ENCODE measurements at regions not wholly inside any gene's neighbourhood (a gene's known extent, or its start where the extent isn't known, plus 50 kb on each side); places are given as distances from the start of the nearest gene placed in this dataset.

DNA sequence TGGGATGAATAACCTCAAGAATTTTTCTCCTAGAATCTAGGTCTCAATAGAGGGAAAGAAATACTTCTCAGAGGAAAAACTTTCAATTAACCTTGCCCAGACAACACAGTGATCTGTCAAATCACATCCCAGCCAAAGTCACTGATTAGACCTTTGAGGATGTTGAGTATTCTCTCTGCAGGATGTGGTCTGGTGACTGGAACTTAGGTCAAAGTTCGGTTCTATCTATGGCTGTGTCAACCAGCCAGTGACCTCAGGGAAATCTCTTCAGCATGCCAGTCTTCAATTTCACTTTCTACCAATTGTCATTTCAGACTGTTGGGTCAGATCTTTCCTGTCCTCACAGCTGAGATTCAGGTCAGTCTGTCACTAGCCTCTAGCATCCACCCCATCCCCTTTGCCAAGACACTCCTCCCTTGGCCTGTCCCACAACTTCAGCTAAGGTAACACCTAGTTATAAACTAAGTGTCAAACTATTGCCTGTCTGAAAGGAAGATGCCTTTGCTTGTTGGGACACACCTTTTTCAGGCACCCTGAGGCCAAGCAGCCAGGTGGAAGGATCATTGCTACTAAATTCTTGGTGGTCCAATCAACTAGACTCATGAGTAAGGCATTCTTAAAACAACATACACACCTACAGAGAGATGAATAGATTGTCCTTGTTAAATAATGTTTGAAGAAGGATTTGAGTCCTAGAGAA is 156.3 kb upstream of the FST start:
- DNase-seq (ENCODE audit: insufficient read length, low spot score) (no peak), FAIRE-seq (peak; percentile 92)

DNA sequence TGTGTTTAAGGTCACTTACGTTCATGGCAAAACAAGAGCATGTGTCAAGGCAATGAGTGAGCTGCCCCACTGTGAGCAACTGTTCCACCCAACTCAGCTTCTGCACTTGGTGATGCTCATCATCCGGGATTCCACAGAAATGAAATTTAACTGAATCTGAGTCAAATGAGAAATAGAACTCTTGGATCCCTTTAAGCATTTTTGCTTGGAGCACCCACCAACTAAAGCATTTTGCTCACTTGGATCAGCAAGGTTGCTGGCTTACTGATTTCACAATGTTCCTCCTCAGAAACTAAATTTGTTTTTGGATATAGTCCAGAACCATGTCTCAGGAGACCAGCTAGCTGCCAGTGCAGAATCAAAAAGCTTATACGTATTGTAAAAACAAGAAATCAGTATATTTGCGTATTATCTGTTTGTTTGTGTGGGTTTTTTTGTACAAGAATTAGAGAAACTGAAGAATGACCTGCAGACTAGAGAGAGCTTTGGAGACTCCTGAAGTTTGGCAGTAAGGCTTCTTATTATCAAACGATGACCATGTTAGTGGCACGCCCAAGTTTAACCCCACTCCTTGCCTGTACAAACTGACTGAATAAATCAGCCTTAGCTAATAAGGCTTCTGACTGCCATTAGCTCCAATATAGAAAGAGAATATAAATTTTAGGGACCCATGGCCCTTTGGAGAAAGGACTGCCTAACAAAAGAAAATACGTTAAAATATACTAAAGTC is 153.8 kb upstream of the FST start:
- FAIRE-seq, result no peak
- DNase-seq (ENCODE audit: insufficient read length, low spot score), result no peak

DNA sequence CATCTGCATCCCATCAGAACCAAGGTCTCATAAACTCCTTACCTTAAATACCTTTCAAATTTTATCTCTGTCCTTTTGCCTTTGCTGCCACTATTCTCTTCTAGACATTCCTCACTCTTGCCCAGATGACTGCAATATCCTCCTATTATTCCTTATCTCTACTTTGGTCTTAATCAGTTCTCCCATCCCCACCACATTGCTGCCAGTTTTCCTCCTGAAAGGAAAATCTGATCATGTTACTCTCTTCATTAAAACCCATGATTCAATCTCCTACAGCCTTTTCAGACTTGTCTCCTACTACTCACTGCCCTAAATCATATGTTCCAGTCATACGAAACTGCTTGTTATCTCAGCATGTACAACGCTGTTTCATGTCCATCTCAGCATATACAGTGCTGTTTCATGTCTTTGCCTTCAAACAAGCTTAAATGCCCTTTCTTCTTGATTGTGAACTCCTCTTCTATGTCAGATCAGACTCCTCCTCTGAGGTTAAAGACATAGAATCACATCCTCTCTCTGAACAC is 152.6 kb upstream of the FST start:
- DNase-seq (ENCODE audit: insufficient read length, low spot score) (no peak), FAIRE-seq (peak; percentile 54)

DNA sequence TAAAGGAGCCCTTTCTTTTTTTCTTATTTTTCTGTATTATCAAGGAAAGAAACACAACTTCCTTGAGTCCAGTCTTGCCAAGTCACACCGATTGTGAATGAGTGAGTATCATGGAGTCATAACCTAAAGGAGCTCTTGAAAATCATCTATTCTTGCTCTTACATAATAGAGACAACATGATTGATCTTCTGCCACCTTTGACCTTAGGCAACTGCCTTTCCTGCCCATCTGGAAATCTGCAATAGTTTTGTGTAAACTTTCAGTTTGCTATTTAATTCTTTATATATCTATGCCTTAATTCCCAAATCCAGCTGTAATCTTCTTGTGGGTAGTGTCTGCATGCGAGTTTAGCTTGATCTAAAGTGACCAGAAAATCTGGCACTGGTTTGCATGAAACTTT is 149.9 kb upstream of the FST start:
- DNase-seq (ENCODE audit: insufficient read length, low spot score) (no peak), FAIRE-seq (no peak)

DNA sequence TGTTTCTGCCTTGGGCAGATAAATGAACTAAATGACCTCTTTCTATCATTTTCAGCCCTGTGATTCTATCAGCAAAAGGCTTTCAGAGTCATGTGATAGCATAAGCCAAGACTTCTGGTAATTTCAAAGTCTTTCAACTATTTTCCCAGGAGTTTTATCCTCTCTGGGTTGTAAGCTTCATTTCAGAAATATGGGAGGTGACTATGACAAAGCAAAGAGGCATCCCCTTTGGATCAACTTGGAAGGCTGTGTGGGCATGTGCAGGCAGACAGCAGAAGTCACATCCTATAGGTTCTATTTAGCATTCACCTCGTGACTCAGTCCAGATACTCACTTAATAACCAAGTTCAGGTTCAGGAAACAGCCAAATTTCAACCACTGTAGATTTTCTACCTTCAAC is 149.0 kb upstream of the FST start:
- FAIRE-seq, result peak; percentile 94
- DNase-seq (ENCODE audit: insufficient read length, low spot score), result peak; percentile 45

DNA sequence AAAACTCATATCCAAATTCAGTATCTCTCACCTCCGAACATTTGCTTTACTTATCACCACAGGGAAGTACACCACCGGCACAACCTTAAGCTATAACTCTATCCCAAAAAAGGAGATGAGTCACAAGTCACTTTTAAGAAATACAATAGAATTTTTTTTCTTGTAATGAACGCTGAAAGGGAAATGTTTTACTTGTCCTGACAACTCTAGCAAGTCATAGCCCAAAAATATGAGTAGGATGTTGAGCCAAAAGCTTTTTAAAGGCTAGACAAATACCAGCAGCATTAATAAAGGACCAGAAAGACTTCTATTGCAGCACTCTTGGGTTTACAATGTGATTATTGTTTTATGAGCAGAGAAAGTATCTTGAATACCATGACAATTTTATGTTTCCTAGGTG is 147.3 kb upstream of the FST start:
- no peak for FAIRE-seq
- DNase-seq (ENCODE audit: insufficient read length, low spot score), result no peak

DNA sequence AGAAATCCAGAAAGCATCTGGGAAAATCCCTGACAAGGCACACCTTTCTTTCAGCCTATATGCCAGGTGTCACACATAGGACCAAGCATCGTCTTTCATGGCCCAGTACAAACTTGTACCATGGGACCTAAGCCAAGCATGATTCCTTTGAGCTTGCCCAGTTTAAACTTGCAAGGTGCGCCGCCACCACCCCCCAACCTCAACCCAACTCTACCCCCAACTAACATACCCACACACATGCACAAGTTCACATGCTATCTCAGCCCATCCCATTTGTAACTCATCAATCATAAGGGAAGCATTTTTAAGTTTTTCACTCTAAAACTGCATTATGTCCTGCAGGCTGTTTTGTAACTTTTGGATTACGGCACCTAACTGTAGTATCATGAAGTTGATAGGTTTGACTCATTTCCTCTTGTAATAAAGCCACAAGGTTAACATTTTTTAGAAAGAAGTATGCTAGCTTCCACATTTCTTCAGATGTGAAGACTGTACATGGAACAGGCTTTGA is 145.9 kb upstream of the FST start:
- peak; percentile 29 for DNase-seq (ENCODE audit: insufficient read length, low spot score)
- peak; percentile 95 for FAIRE-seq

DNA sequence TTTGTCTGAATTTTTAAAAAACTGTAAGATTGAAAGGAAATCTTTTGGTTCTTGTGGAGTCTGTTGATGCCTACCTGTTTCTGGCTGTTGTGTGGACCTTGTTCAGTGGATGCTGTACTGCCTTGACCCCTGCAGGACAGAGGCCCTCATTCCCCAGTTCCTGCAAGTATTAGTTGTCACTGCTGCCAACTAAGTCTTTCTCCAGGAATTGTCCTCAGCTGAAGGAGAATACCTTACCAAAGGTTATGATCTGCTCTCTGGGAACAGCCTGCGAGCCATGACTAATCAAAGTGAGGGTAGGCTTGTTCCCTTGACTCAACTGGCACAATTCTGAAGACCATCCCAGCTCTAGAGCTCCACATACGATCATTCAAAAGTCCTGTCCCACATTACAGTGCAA is 145.3 kb upstream of the FST start:
- FAIRE-seq (peak; percentile 87), DNase-seq (ENCODE audit: insufficient read length, low spot score) (no peak)

DNA sequence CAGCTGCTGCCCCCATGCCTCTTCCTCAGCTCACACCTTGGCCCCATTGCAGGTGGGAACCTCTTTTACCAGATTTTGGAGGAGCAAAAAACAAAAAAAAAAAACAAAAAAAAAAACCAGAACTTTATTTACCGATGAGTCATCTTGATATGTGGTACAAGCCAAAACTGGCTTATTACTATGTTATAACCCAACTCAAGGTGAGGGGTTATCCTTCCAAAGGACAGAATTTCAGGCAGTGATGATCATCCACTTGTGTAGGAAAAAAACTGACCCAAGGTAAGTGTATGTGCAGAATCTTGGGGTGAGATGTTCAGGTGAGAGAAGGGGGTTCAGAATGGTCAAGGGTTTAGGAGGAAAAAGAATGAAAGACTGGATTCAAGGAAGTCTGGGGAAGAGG is 142.6 kb upstream of the FST start:
- no peak for DNase-seq (ENCODE audit: insufficient read length, low spot score)
- FAIRE-seq, result no peak

DNA sequence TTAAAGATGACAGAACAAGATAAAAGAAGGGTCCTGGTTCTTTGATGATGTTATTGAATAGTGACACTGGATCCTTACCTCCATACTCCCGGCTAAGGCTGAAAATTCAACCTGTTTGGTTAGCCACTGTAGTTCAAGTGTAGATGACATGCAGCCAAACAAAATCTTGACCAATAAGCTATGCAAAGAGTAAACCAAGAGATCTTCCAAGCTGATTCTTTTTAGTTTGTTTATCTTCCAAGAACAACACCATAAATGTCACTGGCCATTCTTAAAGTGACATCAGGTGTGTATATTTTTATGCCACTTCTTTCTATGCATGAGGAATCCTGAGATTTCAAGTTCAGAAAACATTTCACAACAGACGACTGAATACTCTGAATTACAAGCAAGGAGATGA is 141.5 kb upstream of the FST start:
- peak; percentile 58 for FAIRE-seq
- DNase-seq (ENCODE audit: insufficient read length, low spot score), result no peak

DNA sequence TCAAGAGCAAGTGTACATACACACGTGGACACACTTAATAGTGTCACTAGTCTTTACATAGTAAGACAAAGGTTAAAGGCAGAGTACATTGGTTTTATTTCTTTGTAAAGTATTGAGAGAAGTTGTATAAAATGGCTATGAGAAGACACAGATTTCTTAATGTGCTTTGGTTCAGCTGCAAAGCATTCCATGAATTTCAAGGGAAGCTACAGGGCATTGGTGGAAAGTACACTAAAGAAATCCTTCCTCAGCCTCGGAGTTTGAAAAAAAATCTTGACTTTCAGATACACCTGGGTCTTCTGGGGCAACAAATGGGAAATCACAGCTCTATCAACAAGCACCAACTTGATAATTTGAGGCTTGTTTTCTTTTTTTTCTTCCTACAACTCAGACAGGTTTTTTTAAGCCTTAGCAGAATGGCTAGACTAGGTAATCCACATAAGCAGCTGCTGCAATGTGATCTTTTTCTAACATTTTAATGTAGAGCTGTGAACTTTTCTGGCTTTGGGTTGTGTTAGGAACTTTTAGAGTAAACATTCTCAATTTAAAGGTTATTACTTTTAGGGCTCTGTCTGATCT is 140.4 kb upstream of the FST start:
- DNase-seq (ENCODE audit: insufficient read length, low spot score) (no peak), FAIRE-seq (no peak)

DNA sequence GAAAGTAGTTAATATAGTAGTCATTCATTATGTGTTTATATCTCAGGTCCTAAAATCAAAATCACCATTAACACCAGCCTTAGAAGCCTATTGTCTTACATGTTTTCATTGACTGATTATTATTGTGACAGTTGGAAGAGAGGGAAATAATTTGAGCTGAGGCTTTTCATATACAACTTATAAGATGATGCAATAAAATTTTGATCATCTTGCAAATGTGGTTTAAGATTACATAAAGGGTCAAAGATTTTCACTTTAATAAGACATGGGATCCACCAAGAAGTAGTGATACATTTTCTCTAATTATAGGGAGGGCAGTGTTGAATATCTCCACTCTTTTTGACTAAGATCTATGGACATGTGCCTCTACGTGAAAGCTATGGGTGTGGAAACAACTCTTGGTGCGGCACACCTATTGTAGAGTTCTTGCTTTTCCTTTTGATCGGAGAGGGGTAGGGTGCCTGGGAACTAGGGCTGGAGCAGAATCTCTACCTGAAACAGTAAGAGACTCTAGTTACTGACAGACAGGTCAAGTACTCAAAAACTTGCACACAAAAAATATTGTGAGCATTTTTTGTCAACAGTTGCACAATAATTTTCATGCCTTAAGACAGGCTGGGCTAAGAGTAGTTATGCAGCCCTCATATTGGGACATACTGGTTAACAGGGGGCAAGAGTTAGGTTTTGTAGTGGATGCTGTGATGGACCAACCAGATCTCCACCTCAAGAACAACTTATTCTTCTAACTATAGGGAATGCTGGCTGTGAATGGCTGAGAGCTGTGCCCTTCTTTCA is 139.3 kb upstream of the FST start:
- no peak for DNase-seq (ENCODE audit: insufficient read length, low spot score)
- no peak for FAIRE-seq

DNA sequence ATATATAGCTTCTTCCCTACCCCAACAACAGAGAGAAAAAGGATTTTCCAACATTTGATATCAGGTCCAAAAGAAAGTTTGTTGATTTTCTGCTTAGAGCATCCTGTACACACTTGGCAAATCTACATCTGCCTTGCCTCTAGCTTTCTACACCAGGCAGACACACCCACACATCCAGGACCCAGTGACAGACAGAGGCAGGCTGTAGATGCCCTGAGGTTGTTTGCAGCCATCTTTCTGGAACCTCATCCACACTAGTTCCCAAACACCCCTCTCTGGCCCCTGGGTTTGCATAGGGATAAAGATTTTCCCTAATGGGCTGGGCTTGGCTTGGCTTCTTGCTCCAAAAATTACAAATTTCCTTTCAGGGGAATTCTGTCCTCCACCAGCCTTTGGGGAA is 138.2 kb upstream of the FST start:
- FAIRE-seq (peak; percentile 72), DNase-seq (ENCODE audit: insufficient read length, low spot score) (no peak)

DNA sequence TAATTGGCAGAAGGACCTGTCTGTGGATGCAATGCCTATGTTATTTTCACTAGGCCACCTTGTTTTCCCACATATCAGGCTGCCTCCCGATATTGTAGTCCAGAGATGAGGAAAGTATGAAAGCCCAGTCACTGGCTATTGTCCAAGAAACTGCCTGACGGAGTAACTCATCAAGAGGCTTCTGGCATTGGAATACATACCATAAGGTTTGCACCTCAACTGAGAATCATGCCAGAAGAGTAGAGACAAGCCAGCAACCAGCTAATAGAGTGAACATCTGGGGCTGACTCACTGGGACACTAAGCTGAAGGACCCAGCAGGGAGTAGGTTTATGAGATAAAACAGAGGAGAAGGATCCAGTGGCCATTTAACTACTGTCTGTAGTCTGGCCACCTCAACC is 137.2 kb upstream of the FST start:
- no peak for DNase-seq (ENCODE audit: insufficient read length, low spot score)
- FAIRE-seq, result no peak

DNA sequence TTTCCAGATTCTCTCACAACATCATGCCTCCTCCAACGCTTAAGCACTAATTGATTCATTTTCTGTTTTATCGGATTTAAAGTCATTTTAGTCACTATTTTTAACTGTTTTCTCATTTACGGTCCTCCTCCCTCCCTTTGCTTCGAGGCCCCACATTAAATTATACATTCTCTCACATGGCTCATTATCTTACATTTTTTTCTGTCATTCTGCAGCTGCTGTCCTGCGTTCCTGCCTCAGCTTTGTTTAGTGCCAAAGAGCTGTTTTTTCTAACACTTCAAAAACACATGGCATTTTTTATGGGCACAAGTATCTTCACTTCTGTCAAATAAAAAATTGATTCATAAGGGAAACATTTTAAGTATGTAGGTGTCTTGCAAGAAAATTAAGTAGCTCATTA is 130.1 kb upstream of the FST start:
- no peak for DNase-seq (ENCODE audit: insufficient read length, low spot score)
- FAIRE-seq, result no peak

DNA sequence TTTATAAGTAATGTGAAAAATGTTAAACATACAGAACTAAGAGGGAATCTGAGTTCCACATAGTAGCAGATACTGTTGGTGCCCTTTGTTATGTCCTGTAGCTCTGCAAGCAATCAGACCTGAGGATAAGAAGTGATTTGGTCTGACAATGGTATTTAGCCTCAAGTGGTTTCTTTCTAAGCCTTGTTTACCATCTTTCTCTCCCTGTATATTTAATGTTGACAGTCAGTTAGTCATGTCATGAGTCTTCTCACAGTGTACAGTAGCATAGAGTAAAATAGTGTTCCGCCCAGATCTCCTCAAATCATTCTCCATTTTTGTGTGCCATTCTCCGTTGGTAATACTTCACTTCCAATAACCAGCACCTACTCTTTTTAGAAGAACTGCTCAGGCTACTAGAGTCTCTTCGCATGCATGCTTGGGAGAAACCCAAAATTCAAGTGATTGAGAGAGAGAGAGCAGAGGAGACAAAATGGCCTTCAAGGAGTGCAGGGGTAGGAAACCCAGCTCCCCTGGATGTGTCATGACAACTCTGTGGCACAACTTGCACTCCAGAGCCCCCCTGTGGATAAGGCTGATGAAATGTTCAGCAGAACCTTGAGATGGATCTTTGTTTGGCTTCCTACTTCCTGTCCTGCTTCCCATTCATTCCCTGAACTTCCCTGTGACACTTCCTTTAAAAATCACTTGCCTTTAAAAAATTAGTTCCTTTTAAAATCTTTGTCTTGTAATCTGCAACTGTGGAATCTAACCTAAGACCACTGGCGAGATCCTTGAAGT is 129.2 kb upstream of the FST start:
- DNase-seq (ENCODE audit: insufficient read length, low spot score), result no peak

DNA sequence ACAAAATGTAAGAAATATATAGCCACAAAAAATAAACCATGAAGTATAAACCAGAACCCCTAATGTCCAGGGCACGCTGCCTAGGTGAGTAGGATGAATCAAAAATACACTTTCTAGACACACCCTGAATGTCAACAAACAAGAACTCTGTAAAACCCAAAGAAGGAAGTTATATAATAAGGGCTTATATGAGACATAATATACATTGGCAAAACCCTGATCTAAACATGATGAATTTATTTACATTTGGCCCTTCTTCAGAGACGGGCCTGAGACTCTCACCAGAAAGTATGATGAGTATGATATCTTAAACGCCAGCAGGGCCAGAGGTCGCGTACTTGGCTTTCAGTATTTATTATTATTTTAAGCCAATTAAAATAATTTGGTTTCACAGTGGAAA is 125.1 kb upstream of the FST start:
- no peak for FAIRE-seq
- no peak for DNase-seq (ENCODE audit: insufficient read length, low spot score)

More for the DNA sequence above, 129.2 kb upstream of the FST start:
- peak; percentile 71 for FAIRE-seq

DNA sequence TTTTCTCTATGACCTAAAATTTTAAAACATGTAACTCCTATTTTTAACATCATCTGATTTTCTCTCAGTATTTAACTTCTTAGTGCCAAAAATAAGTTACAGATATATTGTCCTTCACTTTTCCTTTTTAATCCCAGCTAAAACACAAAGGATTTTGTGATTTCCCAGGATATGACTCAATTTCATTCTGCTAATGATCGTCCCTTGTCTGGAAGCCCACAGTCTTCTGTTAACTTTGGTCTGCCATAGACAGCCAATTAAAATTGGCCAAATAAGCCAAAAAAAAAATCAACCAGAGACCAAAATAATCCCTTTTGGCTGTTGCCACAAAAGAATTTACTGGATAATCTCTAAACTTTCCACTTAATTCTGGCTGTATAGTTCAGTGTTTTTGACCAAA is 124.5 kb upstream of the FST start:
- no peak for FAIRE-seq
- no peak for DNase-seq (ENCODE audit: insufficient read length, low spot score)

DNA sequence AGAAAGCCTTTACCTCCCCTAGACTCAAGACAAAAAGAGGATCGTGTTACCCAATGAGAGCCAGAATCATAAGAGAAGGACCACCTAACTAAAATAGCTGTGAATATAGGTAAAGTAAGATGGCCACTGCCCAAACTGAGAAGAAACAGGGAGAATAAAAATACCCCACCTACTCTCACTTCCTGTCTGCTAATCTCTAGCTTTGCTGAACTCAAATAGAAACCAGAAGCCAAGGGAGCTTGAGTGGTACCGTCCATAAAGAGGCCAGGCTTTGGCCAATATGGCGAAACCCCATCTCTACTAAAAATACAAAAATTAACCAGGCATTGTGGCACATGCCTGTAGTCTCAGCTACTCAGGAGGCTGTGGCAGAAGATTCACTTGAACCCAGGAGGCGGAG is 123.0 kb upstream of the FST start:
- DNase-seq (ENCODE audit: insufficient read length, low spot score) (no peak), FAIRE-seq (peak; percentile 52)

DNA sequence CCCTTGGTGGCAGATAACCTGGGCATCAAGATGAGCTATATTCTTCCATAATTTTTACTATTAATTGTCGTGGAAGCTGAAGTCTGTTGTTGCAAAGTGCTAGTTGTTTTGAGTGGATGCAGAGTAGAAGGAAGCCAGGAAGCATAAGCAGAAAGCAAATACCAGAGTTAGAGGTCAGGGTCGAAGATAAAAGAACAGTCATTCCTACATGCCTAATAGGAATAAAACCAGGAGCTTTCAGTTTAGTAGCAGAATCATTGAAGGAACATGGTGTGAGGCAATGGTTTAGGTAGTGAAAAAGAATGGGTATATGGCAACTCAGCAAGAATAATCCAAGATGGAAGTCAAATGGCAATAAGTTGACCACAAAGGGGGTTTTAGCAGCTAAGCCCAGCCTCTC is 121.6 kb upstream of the FST start:
- no peak for DNase-seq (ENCODE audit: insufficient read length, low spot score)
- FAIRE-seq, result peak; percentile 26

Data from HTR-8/SVneo (cell line).